Pancreas (tissue), 10 donors: ENCODE measurements at regions not wholly inside any gene's neighbourhood (a gene's known extent, or its start where the extent isn't known, plus 50 kb on each side); places are given as distances from the start of the nearest gene placed in this dataset.

Experiments used
- ATAC-seq, 4 donors: fragments of 200-7000 bp; cut with Tn5 transposase; one replicate each; pipeline versions ENCODE4 v1.8.0 to v1.9.1; 2020; ENCODE audit warnings: mild to moderate bottlenecking in 4 of 4, moderate library complexity in 4 of 4
- DNase-seq, 6 donors: peaks; one replicate each; pipeline ENCODE4 v3.0.0-alpha.2; 2020
- FAIRE-seq: peaks from 2 replicates; lab custom pipeline; 2012; peaks lifted over from hg19 to GRCh38; lab: Jason Lieb, UNC
- H3K27ac ChIP-seq, 4 donors: fragments of 200-600 bp; sonication (generic); 1 replicate in 3 of 4; 2 replicates in 1 of 4; pipeline versions ENCODE4 v1.5.0 to v1.8.0; 2020
- H3K27me3 ChIP-seq, 4 donors: fragments of 200-600 bp; one replicate each; pipeline ENCODE4 v1.8.0; 2021
- H3K36me3 ChIP-seq, 3 donors: fragments of 200-600 bp; sonication (generic) in 1 of 3; one replicate each; pipeline versions ENCODE4 v1.5.0 to v1.8.0; 2020 to 2021
- H3K4me1 ChIP-seq, 3 donors: fragments of 200-600 bp; one replicate each; pipeline ENCODE4 v1.8.0; 2021
- H3K4me3 ChIP-seq, 4 donors: fragments of 200-600 bp; sonication (generic) in 2 of 4; one replicate each; pipeline versions ENCODE4 v1.5.0 to v1.8.0; 2020 to 2021
- H3K9me3 ChIP-seq, 4 donors: fragments of 200-600 bp; one replicate each; pipeline ENCODE4 v1.8.0; 2021
- WGBS, 2 donors: extraction: QIAGEN DNeasy Blood & Tissue Kit; methylation state at CpG; one replicate each; pipeline ENCODE4 v1.1.7; 2013; 5-methylcytosine and 5-hydroxymethylcytosine counted together
- intact Hi-C, 3 donors: fragments of 100-400 bp; cut with DNase I; formaldehyde crosslinking; loops; one replicate each; pipeline versions ENCODE4 v1.11.1 to v1.14.2; 2022
- TF ChIP-seq, protein P1 (sequence below), 4 donors: fragments of 200-600 bp; sonication (generic) in 3 of 4; IDR thresholded peaks; one replicate each; pipeline versions ENCODE4 v1.5.0 to v1.8.0; 2021; ENCODE audit warnings: antibody characterized with exemption in 4 of 4
- donor health status: healthy with polysubstance abuse.
- donor health status: DM: no; HTN: no; CAD: no; lungs with moderate emphysema.
- donor health status: DM: no; HTN: no; CAD: no.
- donor health status: control.
- donor health status: control.
- donor health status: Bipolar disorder and iron deficiency.
- donor health status: DM: yes; HTN: yes; CAD: no.
- donor health status: DM: no; HTN: no; CAD: no.
- donor health status: DM: no; HTN: no; CAD: no.
- donor health status: DM: yes; HTN: yes; CAD: no.

DNA sequence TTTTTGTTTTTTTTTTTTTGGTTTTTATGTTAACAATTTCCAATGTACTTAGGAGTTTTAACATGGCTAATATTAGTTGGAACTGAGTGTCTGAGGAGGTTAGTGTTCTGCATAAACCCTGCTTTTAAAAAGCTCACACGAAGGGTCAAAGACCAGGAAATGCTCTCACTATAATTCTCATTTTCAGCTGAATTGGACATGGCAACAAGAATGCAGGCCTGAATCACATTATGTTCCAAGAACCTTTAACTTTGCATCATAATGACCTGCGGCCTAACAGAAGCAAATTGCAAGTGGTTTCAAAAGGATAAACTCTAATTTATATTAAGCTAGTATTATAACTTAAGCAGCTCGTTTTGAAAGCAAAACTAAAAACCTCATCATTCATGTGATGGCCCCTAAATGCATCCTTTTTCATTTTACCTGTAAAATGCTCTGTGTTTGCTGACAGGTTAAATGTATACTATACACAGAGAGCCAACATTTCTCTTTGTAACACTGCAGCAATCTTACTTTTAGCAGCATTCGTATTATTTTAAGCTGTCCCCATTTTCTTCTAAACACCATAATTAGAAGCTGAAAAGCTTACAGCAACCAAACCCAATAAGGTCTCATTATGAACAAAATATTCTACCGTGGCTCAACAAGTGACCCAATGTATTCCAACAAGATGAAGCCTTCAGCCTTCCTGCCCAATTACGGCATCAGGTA lies 242.8 kb upstream of the SP4 start:
- ATAC-seq (no peak), FAIRE-seq (no peak), DNase-seq (no peak)
- intact Hi-C loops: no loop called here
- Histone ChIP-seq H3K36me3 (no peaks in the 10 kb centered on the region), H3K27ac (no peak overlapping the region), H3K9me3 (no peaks in the 10 kb centered on the region), H3K27me3 (no peaks in the 10 kb centered on the region), H3K4me1 (no peaks in the 10 kb centered on the region), H3K4me3 (no peak overlapping the region)
- 56 to 63% methylated on average over 6 of the region's 6 CpGs for WGBS, 2 donors
- TF ChIP-seq, protein P1, sequence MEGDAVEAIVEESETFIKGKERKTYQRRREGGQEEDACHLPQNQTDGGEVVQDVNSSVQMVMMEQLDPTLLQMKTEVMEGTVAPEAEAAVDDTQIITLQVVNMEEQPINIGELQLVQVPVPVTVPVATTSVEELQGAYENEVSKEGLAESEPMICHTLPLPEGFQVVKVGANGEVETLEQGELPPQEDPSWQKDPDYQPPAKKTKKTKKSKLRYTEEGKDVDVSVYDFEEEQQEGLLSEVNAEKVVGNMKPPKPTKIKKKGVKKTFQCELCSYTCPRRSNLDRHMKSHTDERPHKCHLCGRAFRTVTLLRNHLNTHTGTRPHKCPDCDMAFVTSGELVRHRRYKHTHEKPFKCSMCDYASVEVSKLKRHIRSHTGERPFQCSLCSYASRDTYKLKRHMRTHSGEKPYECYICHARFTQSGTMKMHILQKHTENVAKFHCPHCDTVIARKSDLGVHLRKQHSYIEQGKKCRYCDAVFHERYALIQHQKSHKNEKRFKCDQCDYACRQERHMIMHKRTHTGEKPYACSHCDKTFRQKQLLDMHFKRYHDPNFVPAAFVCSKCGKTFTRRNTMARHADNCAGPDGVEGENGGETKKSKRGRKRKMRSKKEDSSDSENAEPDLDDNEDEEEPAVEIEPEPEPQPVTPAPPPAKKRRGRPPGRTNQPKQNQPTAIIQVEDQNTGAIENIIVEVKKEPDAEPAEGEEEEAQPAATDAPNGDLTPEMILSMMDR (IDR thresholded peaks at IDR 0.05): no peak

DNA sequence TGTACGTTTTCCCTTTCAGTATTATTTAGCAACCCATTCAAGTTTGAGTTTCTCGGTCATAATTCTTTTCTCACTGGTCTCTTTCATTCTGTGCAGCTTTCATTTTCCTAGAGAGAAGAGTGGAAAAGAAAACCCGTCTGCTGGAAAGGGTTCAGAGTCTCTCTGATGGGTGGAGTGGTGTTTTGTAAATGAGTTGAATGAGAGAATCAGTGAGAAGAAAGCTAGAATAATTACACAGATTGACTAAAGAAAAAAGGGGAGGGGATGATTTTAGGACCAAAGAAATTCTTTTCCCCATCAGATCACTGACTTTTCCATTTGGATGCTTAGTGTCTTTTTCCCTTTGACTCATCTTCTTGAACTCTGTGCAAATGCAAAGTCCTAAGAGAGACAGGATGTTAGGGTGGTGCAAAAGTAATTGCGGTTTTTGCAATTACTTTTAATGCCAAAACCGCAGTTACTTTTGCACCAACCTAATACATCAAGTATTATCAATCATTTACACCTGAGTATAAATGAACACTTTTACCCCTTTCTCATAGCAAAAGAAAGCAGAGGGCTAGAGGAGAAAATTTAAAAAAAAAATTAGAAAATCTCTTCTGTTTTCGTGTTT lies 242.1 kb upstream of the SP4 start:
- TF ChIP-seq, protein P1 (IDR thresholded peaks at IDR 0.05): no peak
- H3K36me3 ChIP-seq: no peaks in the 10 kb centered on the region
- ATAC-seq: no peak
- H3K9me3 ChIP-seq: no peaks in the 10 kb centered on the region
- no peaks in the 10 kb centered on the region for H3K4me1 ChIP-seq
- 70 to 78% methylated on average over 6 of the region's 6 CpGs for WGBS, 2 donors
- no peak for FAIRE-seq
- DNase-seq: no peak
- H3K4me3 ChIP-seq: no peak overlapping the region
- H3K27ac ChIP-seq: no peak overlapping the region
- no peaks in the 10 kb centered on the region for H3K27me3 ChIP-seq
- intact Hi-C loops: no loop called here

DNA sequence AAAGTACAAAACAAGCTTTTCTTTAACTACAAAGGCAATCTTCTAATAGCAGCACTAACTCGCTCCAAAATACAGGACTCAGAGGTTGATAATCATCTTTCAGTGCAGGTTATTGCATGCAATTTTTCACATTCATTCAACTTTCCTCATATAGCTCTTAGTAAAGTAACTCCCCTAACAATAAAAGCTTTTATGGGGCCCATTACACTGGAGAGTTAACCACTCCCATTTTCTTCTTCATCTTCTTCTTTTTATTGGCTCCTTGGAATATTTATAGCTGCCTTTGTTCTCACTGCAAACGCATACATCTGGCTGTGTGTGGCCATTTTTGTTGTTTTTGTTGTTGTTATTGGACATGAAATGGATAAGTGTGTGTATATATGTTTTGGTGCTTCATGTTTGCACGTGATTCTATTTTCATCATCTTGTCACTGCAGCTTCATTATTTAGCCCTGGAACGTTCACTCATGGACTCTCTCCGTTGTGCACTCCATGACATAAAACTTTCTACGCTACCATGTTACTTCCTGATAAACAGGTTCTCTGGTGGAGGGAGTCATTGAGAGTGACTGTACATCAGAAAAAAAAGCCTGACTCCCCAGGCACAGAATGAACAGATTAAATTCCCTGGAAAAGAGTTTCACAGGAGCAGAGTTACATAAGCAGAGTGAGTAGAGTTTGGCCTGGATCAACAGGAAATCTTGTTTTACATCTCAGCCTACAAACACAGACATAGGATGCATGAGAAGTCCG lies 236.4 kb upstream of the SP4 start:
- no peak for ATAC-seq
- H3K36me3 ChIP-seq: no peaks in the 10 kb centered on the region
- H3K9me3 ChIP-seq: no peaks in the 10 kb centered on the region
- H3K4me1 ChIP-seq: no peaks in the 10 kb centered on the region
- FAIRE-seq: no peak
- no peak overlapping the region for H3K4me3 ChIP-seq
- TF ChIP-seq, protein P1 (IDR thresholded peaks at IDR 0.05): no peak
- intact Hi-C loops: no loop called here
- H3K27me3 ChIP-seq: no peaks in the 10 kb centered on the region
- WGBS, 2 donors: 72 to 82% methylated on average over 7 of the region's 7 CpGs
- H3K27ac ChIP-seq: no peak overlapping the region
- no peak for DNase-seq

DNA sequence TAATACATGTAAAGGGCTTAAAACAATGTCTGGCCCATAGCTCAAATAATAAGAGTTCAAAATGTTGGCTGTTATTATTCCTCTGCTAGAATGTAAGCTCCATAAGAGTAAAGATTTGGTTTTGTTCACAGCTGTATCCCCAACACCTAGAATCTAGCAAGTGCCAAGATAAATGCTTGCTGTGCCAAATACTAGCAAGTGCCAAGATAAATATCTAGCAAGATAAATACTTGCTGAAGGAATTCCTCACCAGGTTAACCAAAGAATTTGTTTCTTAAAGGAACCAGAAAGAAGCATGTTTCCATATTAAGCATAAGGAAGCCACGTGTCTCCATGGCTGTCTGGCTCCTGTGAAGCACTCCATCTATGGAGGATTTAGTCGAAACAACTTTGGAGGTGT lies 235.2 kb upstream of the SP4 start:
- intact Hi-C loops: no loop called here
- H3K27me3 ChIP-seq: no peaks in the 10 kb centered on the region
- TF ChIP-seq, protein P1 (IDR thresholded peaks at IDR 0.05): no peak
- H3K4me3 ChIP-seq: no peak overlapping the region
- H3K9me3 ChIP-seq: no peaks in the 10 kb centered on the region
- H3K27ac ChIP-seq: no peak overlapping the region
- FAIRE-seq (no peak), ATAC-seq (peak; percentile 78 to 96 (median 84)), DNase-seq (peak in 2 of 6 donors; percentile 18 to 20)
- 34 to 42% methylated on average over 2 of the region's 2 CpGs for WGBS, 2 donors
- no peaks in the 10 kb centered on the region for H3K36me3 ChIP-seq
- no peaks in the 10 kb centered on the region for H3K4me1 ChIP-seq
